H9 (cell line): ENCODE measurements at regions not wholly inside any gene's neighbourhood (a gene's known extent, or its start where the extent isn't known, plus 50 kb on each side); places are given as distances from the start of the nearest gene placed in this dataset.

Experiments
- DNase-seq: peaks from one replicate; pipeline ENCODE4 v3.0.0-alpha.2; 2017
- H2AFZ ChIP-seq: one replicate; pipeline ENCODE4 v1.6.1; 2013; ENCODE audit warnings: mild to moderate bottlenecking, low read length, control low read depth, moderate library complexity
- H2AK5ac ChIP-seq: 2 replicates; pipeline ENCODE4 v1.6.1; 2013; ENCODE audit warnings: low read length, control low read depth, mixed read lengths; ENCODE audit not compliant: insufficient read length
- H2BK120ac ChIP-seq: one replicate; pipeline ENCODE4 v1.6.1; 2013; ENCODE audit warnings: low read depth, mild to moderate bottlenecking, low read length, control low read depth, inconsistent platforms; ENCODE audit not compliant: poor library complexity, severe bottlenecking
- H2BK12ac ChIP-seq: 2 replicates; pipeline ENCODE4 v1.6.1; 2013; ENCODE audit warnings: low read length, control low read depth, mixed read lengths, low read depth; ENCODE audit not compliant: insufficient read length
- H2BK15ac ChIP-seq: 2 replicates; pipeline ENCODE4 v1.6.1; 2013; ENCODE audit warnings: low read depth, low read length, control low read depth
- H2BK20ac ChIP-seq: one replicate; pipeline ENCODE4 v1.6.1; 2013; ENCODE audit warnings: low read depth, mild to moderate bottlenecking, low read length, control low read depth, inconsistent platforms; ENCODE audit not compliant: poor library complexity, severe bottlenecking
- H2BK5ac ChIP-seq: 2 replicates; pipeline ENCODE4 v1.6.1; 2013; ENCODE audit warnings: low read length, control low read depth, mixed read lengths; ENCODE audit not compliant: insufficient read length
- H3K14ac ChIP-seq: 2 replicates; pipeline ENCODE4 v1.6.1; 2013; ENCODE audit warnings: low read length, control low read depth; ENCODE audit not compliant: insufficient read depth
- H3K18ac ChIP-seq: 2 replicates; pipeline ENCODE4 v1.6.1; 2013; ENCODE audit warnings: low read depth, mild to moderate bottlenecking, mixed read lengths, low read length, control low read depth; ENCODE audit not compliant: insufficient read length
- H3K23ac ChIP-seq: 2 replicates; pipeline ENCODE4 v1.6.1; 2013; ENCODE audit warnings: low read length, control low read depth, mixed read lengths, low read depth; ENCODE audit not compliant: insufficient read length
- H3K23me2 ChIP-seq: 2 replicates; pipeline ENCODE4 v1.6.1; 2013; ENCODE audit warnings: low read depth, mild to moderate bottlenecking, mixed read lengths, low read length, control low read depth; ENCODE audit not compliant: insufficient read length, poor library complexity, severe bottlenecking
- H3K27ac ChIP-seq: 2 replicates; pipeline ENCODE4 v1.5.1; 2013; ENCODE audit warnings: low read length, control low read depth, mixed read lengths, low read depth; ENCODE audit not compliant: insufficient read length
- H3K27me3 ChIP-seq: 2 replicates; pipeline ENCODE4 v1.6.1; 2013; ENCODE audit warnings: low read length, control low read depth, inconsistent platforms; ENCODE audit not compliant: insufficient read depth
- H3K4ac ChIP-seq: 2 replicates; pipeline ENCODE4 v1.6.1; 2013; ENCODE audit warnings: low read depth, mild to moderate bottlenecking, control low read depth, inconsistent platforms, low read length, moderate library complexity
- H3K4me1 ChIP-seq: 2 replicates; pipeline ENCODE4 v1.6.1; 2013; ENCODE audit warnings: low read length, control low read depth, inconsistent platforms; ENCODE audit not compliant: insufficient read depth
- H3K4me2 ChIP-seq: 2 replicates; pipeline ENCODE4 v1.6.1; 2013; ENCODE audit warnings: low read length, control low read depth, mixed read lengths; ENCODE audit not compliant: insufficient read length, insufficient read depth
- H3K56ac ChIP-seq: 2 replicates; pipeline ENCODE4 v1.6.1; 2013; ENCODE audit warnings: low read depth, mild to moderate bottlenecking, mixed read lengths, low read length, control low read depth; ENCODE audit not compliant: insufficient read length
- H3K79me1 ChIP-seq: 2 replicates; pipeline ENCODE4 v1.6.1; 2013; ENCODE audit warnings: low read depth, mild to moderate bottlenecking, moderate library complexity, low read length, control low read depth, inconsistent platforms; ENCODE audit not compliant: insufficient read depth, poor library complexity, severe bottlenecking
- H3K79me2 ChIP-seq: 2 replicates; pipeline ENCODE4 v1.6.1; 2013; ENCODE audit warnings: low read length, control low read depth, inconsistent platforms; ENCODE audit not compliant: insufficient read depth
- H3K9ac ChIP-seq: 2 replicates; pipeline ENCODE4 v1.6.1; 2013; ENCODE audit warnings: low read length, control low read depth, mixed read lengths; ENCODE audit not compliant: insufficient read length; ENCODE audit errors: extremely low read depth
- H3K9me3 ChIP-seq: one replicate; pipeline ENCODE4 v1.6.1; 2013; ENCODE audit warnings: low read depth, low read length, inconsistent platforms; ENCODE audit not compliant: control insufficient read depth
- H3T11ph ChIP-seq: one replicate; pipeline ENCODE4 v1.6.1; 2013; ENCODE audit warnings: mild to moderate bottlenecking, low read length, control low read depth, inconsistent platforms
- H4K20me1 ChIP-seq: one replicate; pipeline ENCODE4 v1.6.1; 2013; ENCODE audit not compliant: control insufficient read depth, insufficient read length, insufficient read depth
- H4K5ac ChIP-seq: 2 replicates; pipeline ENCODE4 v1.6.1; 2013; ENCODE audit warnings: low read depth, mild to moderate bottlenecking, mixed read lengths, low read length, control low read depth; ENCODE audit not compliant: insufficient read length
- H4K8ac ChIP-seq: replicated peaks from 2 replicates; pipeline ENCODE4 v1.6.1; 2013; ENCODE audit warnings: low read length, control low read depth, mixed read lengths, low read depth; ENCODE audit not compliant: insufficient read length
- H4K91ac ChIP-seq: 2 replicates; pipeline ENCODE4 v1.6.1; 2013; ENCODE audit warnings: low read depth, mild to moderate bottlenecking, moderate library complexity, mixed read lengths, low read length, control low read depth; ENCODE audit not compliant: insufficient read length
- H3K27ac Mint-ChIP-seq, 3 experiments: 2 replicates in 2 of 3; 3 replicates in 1 of 3; pipeline ENCODE4 v1.8.0; 2020 to 2021; ENCODE audit warnings: mixed read lengths in 3 of 3, mild to moderate bottlenecking in 1 of 3, moderate library complexity in 1 of 3
- H3K27me3 Mint-ChIP-seq: 2 replicates; pipeline ENCODE4 v1.8.0; 2021; ENCODE audit warnings: low read depth, mild to moderate bottlenecking, moderate library complexity, mixed read lengths
- H3K36me3 Mint-ChIP-seq, 3 experiments: 2 replicates in 2 of 3; 3 replicates in 1 of 3; pipeline ENCODE4 v1.8.0; 2020 to 2021; ENCODE audit warnings: low read depth in 3 of 3, mixed read lengths in 3 of 3; ENCODE audit not compliant: insufficient read depth in 1 of 3
- H3K4me1 Mint-ChIP-seq, 2 experiments: 2 replicates each; pipeline ENCODE4 v1.8.0; 2020; ENCODE audit warnings: mixed read lengths in 2 of 2
- H3K4me3 Mint-ChIP-seq, 2 experiments: 2 replicates in 1 of 2; 3 replicates in 1 of 2; pipeline ENCODE4 v1.8.0; 2020 to 2021; ENCODE audit warnings: mild to moderate bottlenecking in 2 of 2, mixed read lengths in 2 of 2, moderate library complexity in 1 of 2
- H3K9me3 Mint-ChIP-seq, 2 experiments: 2 replicates in 1 of 2; 3 replicates in 1 of 2; pipeline ENCODE4 v1.8.0; 2020; ENCODE audit warnings: mild to moderate bottlenecking in 2 of 2, mixed read lengths in 2 of 2, moderate library complexity in 1 of 2
- CTCF ChIP-seq: fragments of 200-600 bp; sonication (generic); conservative IDR thresholded peaks from 3 replicates; pipeline ENCODE4 v1.8.0; 2021; ENCODE audit warnings: antibody characterized with exemption, mild to moderate bottlenecking
- WGBS: extraction: QIAGEN DNeasy Blood & Tissue Kit; methylation state at CpG from one replicate; pipeline ENCODE4 v1.1.7; 2013; ENCODE audit warnings: missing lambda C conversion rate, low lambda C conversion rate, mixed read lengths; ENCODE audit not compliant: insufficient read length; ENCODE audit errors: extremely low coverage; 5-methylcytosine and 5-hydroxymethylcytosine counted together

GRCh38 chr13:68988176-68988575 lies 1119.5 kb upstream of the ATXN8OS start:
- Histone ChIP-seq H3K14ac (no peak overlapping the region), H3K9ac (no peak overlapping the region), H3K79me2 (no peaks in the 10 kb centered on the region), H2AK5ac (no peak overlapping the region), H4K5ac (no peak overlapping the region), H3K23ac (no peak overlapping the region), H2BK120ac (no peak overlapping the region), H2BK5ac (no peak overlapping the region), H4K8ac (no peak overlapping the region), H3T11ph (no peak overlapping the region), H3K27ac (no peak overlapping the region), H2BK15ac (no peak overlapping the region), H3K4me2 (no peak overlapping the region), H3K23me2 (no peaks in the 10 kb centered on the region), H2BK20ac (no peak overlapping the region), H3K56ac (no peak overlapping the region), H2AFZ (no peak overlapping the region), H3K79me1 (no peaks in the 10 kb centered on the region), H3K27me3 (no peaks in the 10 kb centered on the region), H3K18ac (no peak overlapping the region), H3K4ac (no peak overlapping the region), H2BK12ac (no peak overlapping the region), H3K9me3 (no peaks in the 10 kb centered on the region), H4K20me1 (no peaks in the 10 kb centered on the region), H4K91ac (no peak overlapping the region), H3K4me1 (no peaks in the 10 kb centered on the region)
- peaks cover 12 to 15% of the 10 kb centered on the region in 2 experiments for H3K4me1 Mint-ChIP-seq
- no peak overlapping the region for H3K4me3 Mint-ChIP-seq
- no CpG with 5 or more reads among the region's 11 CpGs for WGBS
- H3K36me3 Mint-ChIP-seq, result peaks cover 3 to 13% (median 8%) of the 10 kb centered on the region in 3 experiments
- no peak overlapping the region for H3K27ac Mint-ChIP-seq
- H3K9me3 Mint-ChIP-seq, result peaks cover 7 to 8% of the 10 kb centered on the region in 2 experiments; a peak in 4 of 5 replicates
- DNase-seq, result no peak
- no peaks in the 10 kb centered on the region for H3K27me3 Mint-ChIP-seq
- no peak for TF ChIP-seq CTCF
